Glutamatergic neuron (in vitro differentiated cells): ENCODE measurements at regions not wholly inside any gene's neighbourhood (a gene's known extent, or its start where the extent isn't known, plus 50 kb on each side); places are given as distances from the start of the nearest gene placed in this dataset.

Experiments
- DNase-seq: peaks from one replicate; pipeline ENCODE4 v3.0.0; 2022
- H3K27ac Mint-ChIP-seq: one replicate; pipeline ENCODE4 v1.8.0; 2020; ENCODE audit warnings: mild to moderate bottlenecking, mixed read lengths, inconsistent platforms; ENCODE audit not compliant: unreplicated experiment
- H3K27me3 Mint-ChIP-seq: one replicate; pipeline ENCODE4 v1.8.0; 2020; ENCODE audit warnings: mild to moderate bottlenecking, moderate library complexity, mixed read lengths, inconsistent platforms; ENCODE audit not compliant: unreplicated experiment
- H3K36me3 Mint-ChIP-seq: one replicate; pipeline ENCODE4 v1.8.0; 2020; ENCODE audit warnings: mild to moderate bottlenecking, mixed read lengths, inconsistent platforms; ENCODE audit not compliant: unreplicated experiment
- H3K4me1 Mint-ChIP-seq: one replicate; pipeline ENCODE4 v1.8.0; 2020; ENCODE audit warnings: mild to moderate bottlenecking, low read depth, mixed read lengths, inconsistent platforms; ENCODE audit not compliant: unreplicated experiment
- H3K4me3 Mint-ChIP-seq: one replicate; pipeline ENCODE4 v1.8.0; 2020; ENCODE audit warnings: mild to moderate bottlenecking, mixed read lengths, inconsistent platforms; ENCODE audit not compliant: unreplicated experiment
- H3K9me3 Mint-ChIP-seq: one replicate; pipeline ENCODE4 v1.8.0; 2020; ENCODE audit warnings: mild to moderate bottlenecking, moderate library complexity, mixed read lengths, inconsistent platforms; ENCODE audit not compliant: unreplicated experiment
- CTCF ChIP-seq: fragments of 200-600 bp; sonication (generic); IDR thresholded peaks from one replicate; pipeline ENCODE4 v1.5.0; 2021; ENCODE audit not compliant: partially characterized antibody, unreplicated experiment

- Mint-ChIP-seq H3K9me3 (no peaks in the 10 kb centered on the region), H3K27ac (no peak overlapping the region), H3K27me3 (no peaks in the 10 kb centered on the region), H3K4me1 (no peaks in the 10 kb centered on the region), H3K4me3 (no peak overlapping the region), H3K36me3 (no peaks in the 10 kb centered on the region)
- TF ChIP-seq CTCF, result no peak
- no peak for DNase-seq
Measured at GRCh38 chr3:5425371-5425770, 237.9 kb downstream of the EDEM1 start.

GRCh38 chr3:5426094-5426883 is 238.8 kb downstream of the EDEM1 start:
- peak; percentile 88 for TF ChIP-seq CTCF
- DNase-seq, result peak; percentile 94
- H3K4me1 Mint-ChIP-seq, result no peaks in the 10 kb centered on the region
- H3K36me3 Mint-ChIP-seq, result no peaks in the 10 kb centered on the region
- peaks cover 2% of the 10 kb centered on the region for H3K27me3 Mint-ChIP-seq
- no peak overlapping the region for H3K27ac Mint-ChIP-seq
- H3K9me3 Mint-ChIP-seq, result no peaks in the 10 kb centered on the region
- H3K4me3 Mint-ChIP-seq, result no peak overlapping the region

- Mint-ChIP-seq H3K36me3 (no peaks in the 10 kb centered on the region), H3K4me3 (no peak overlapping the region), H3K27ac (no peak overlapping the region), H3K9me3 (no peaks in the 10 kb centered on the region), H3K4me1 (no peaks in the 10 kb centered on the region), H3K27me3 (peaks cover 2% of the 10 kb centered on the region)
- no peak for DNase-seq
- no peak for TF ChIP-seq CTCF
Measured at GRCh38 chr3:5427021-5427420, 239.5 kb downstream of the EDEM1 start.

- H3K36me3 Mint-ChIP-seq, result no peaks in the 10 kb centered on the region
- no peak for TF ChIP-seq CTCF
- H3K9me3 Mint-ChIP-seq, result no peaks in the 10 kb centered on the region
- DNase-seq, result no peak
- no peak overlapping the region for H3K4me3 Mint-ChIP-seq
- no peak overlapping the region for H3K27ac Mint-ChIP-seq
- no peaks in the 10 kb centered on the region for H3K4me1 Mint-ChIP-seq
- H3K27me3 Mint-ChIP-seq, result peaks cover 2% of the 10 kb centered on the region
Measured at GRCh38 chr3:5427938-5428337, 240.4 kb downstream of the EDEM1 start.

GRCh38 chr3:5428607-5429516 is 241.4 kb downstream of the EDEM1 start:
- no peak for DNase-seq
- Mint-ChIP-seq H3K4me3 (no peak overlapping the region), H3K9me3 (no peaks in the 10 kb centered on the region), H3K36me3 (no peaks in the 10 kb centered on the region), H3K4me1 (no peaks in the 10 kb centered on the region), H3K27me3 (peaks cover 2% of the 10 kb centered on the region), H3K27ac (no peak overlapping the region)
- TF ChIP-seq CTCF, result no peak
